ENCODE measurements at regions not wholly inside any gene's neighbourhood (a gene's known extent, or its start where the extent isn't known, plus 50 kb on each side); places are given as distances from the start of the nearest gene placed in this dataset.

DNA sequence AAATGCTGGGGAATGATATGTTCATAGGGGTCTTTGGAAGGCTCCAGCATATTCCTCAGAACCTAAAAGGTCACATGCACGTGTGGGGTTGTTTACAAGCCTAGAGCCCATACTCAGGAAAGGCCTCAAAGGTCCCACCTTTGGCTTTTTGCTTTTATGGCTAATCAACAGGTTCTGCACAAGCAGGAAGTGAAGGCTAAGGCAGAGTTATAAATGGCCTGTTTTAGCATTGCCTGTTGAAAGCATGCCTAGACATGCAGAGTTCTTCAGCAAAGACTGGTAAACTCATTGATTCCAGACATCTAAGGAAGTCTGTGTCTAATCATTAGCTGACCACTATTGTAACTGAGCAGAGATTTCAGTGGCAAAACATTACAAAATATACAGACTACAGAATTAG lies 198.3 kb downstream of the KCNRG start:
- TF ChIP-seq, protein P1, sequence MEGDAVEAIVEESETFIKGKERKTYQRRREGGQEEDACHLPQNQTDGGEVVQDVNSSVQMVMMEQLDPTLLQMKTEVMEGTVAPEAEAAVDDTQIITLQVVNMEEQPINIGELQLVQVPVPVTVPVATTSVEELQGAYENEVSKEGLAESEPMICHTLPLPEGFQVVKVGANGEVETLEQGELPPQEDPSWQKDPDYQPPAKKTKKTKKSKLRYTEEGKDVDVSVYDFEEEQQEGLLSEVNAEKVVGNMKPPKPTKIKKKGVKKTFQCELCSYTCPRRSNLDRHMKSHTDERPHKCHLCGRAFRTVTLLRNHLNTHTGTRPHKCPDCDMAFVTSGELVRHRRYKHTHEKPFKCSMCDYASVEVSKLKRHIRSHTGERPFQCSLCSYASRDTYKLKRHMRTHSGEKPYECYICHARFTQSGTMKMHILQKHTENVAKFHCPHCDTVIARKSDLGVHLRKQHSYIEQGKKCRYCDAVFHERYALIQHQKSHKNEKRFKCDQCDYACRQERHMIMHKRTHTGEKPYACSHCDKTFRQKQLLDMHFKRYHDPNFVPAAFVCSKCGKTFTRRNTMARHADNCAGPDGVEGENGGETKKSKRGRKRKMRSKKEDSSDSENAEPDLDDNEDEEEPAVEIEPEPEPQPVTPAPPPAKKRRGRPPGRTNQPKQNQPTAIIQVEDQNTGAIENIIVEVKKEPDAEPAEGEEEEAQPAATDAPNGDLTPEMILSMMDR (conservative IDR thresholded peaks at IDR 0.05; ENCODE audit: low read depth, low read length): no peak
- H3K4me3 ChIP-seq (ENCODE audit: low read depth, low read length): no peak overlapping the region
- no peak for DNase-seq (ENCODE audit: low read depth)

DNA sequence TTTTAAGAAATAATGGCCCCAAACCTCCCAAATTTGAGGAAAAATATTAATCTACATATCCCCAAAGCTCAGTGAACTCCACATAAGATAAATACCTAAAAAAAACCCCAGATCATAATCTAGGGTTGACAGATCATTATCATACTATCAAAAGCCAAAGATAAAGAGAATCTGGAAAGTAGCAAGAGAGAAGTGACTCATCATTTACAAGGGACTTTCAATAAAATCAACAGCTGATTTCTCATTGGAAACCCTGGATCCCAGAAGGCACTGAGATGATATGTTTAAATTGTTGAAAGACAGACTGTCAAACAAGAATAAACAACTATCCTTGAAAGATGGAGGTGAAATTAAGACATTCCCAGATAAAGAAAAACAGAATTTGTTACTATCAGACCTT lies 199.3 kb downstream of the KCNRG start:
- H3K4me3 ChIP-seq (ENCODE audit: low read depth, low read length): no peak overlapping the region
- TF ChIP-seq, protein P1 (conservative IDR thresholded peaks at IDR 0.05; ENCODE audit: low read depth, low read length): no peak
- no peak for DNase-seq (ENCODE audit: low read depth)

DNA sequence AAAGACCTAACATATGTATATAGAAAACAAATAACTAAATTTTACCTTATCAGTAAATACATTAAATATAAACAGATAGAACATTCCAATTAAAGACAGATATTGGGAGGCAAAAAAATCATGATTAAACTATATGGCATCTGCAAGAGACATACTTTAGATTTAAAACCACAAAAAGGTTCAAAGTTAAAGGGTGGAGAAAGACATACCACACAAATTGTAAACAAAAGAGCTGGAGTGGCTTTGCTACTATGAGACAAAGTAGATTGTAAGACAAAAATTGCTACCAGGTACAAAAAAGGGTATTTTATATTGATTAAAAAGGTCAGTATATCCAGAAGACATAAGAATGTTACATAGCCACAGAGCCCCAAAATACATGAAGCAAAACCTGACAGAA lies 200.2 kb downstream of the KCNRG start:
- H3K4me3 ChIP-seq (ENCODE audit: low read depth, low read length): no peak overlapping the region
- TF ChIP-seq, protein P1 (conservative IDR thresholded peaks at IDR 0.05; ENCODE audit: low read depth, low read length): no peak
- DNase-seq (ENCODE audit: low read depth): no peak

DNA sequence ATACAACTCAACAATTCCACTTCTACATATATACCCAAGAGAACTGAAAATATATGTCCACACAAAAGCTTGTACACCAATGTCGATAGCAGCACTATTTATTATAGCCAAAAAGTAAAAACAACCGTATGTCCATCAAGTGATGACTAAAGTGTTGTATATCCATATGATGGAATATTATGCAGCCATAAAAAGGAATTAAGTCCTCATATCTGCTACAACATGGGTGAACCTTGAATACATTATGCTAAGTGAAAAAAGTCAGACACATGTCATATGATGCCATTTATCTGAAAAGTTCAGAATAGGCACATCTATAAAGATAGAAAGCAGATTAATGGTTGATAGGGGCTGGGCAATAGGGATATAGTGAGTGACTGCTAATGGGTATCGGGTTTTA lies 204.5 kb downstream of the KCNRG start:
- TF ChIP-seq, protein P1 (conservative IDR thresholded peaks at IDR 0.05; ENCODE audit: low read depth, low read length): no peak
- H3K4me3 ChIP-seq (ENCODE audit: low read depth, low read length): no peak overlapping the region
- no peak for DNase-seq (ENCODE audit: low read depth)

DNA sequence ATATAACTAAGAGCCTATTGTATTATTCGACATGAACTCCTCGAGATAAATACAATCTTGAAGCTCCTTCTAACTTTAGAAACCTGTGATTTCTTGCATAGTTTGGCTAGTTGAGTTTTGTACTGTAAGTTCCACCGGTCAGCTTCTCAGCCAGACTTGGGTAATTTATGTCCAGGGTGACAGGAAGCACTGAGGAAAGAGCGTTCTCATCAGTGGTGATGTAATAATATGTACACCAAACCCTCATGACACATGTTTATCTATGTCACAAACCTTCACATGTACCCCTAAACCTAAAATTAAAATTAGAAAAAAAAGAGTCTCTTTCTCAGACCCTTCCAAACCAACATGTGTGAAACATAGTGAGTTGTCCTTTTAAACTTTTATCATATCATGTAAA lies 205.7 kb downstream of the KCNRG start:
- TF ChIP-seq, protein P1 (conservative IDR thresholded peaks at IDR 0.05; ENCODE audit: low read depth, low read length): no peak
- H3K4me3 ChIP-seq (ENCODE audit: low read depth, low read length): no peak overlapping the region
- no peak for DNase-seq (ENCODE audit: low read depth)

DNA sequence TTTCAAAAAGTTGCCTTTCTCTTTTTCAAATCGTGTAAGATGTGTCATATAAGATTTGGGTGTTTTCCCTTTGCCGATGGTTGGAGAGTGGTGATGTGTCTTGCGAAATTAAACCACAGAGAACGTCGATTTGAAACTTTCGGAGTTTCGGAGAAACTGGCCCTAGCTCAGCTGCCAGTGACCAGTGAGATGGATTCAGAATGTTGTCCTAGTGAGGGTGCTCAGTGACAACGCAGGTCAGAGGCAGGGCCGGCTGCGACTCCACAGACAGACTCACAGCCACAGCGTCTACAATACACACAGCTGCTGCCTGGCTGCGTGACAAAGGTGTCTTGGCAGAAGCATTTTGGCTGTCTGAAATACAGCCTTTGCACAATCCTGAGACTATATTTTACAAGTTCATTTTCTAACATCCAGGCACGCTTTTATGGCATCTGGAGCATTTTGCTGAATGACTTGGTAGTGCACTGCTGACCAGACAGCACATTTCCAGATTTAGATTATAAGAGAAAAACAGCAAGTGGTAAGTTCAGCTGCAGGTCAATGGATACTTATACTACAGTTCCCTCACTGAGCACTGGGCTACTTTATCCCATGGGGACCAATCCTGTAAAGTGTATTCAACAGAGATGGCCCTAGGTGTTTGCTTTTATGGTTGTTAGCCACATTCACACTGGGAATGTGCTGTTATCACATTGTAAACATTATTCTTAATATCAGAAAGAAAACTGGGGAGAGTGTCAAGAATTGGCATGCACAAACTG lies 207.5 kb downstream of the KCNRG start:
- DNase-seq (ENCODE audit: low read depth): no peak
- TF ChIP-seq, protein P1 (conservative IDR thresholded peaks at IDR 0.05; ENCODE audit: low read depth, low read length): no peak
- H3K4me3 ChIP-seq (ENCODE audit: low read depth, low read length): no peak overlapping the region

DNA sequence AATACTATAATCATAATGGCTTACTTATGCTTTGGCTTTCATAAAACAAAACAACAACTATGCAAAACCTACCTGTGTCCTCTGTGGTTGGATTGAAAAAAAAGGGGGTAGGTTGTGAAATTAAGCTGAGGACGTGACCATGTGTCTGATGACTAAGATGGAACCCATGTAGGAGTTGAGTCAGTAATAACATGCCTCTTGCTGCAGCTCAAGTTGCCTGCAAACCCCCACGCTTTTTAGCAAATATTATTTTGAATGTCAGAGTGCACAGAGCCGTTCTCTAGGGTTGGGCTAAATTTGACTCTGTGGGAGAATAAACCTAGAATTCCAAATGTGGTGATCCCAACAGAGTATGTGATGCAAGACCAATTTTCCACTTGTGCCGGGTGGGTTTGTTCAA lies 209.3 kb downstream of the KCNRG start:
- no peak overlapping the region for H3K4me3 ChIP-seq (ENCODE audit: low read depth, low read length)
- no peak for DNase-seq (ENCODE audit: low read depth)
- TF ChIP-seq, protein P1 (conservative IDR thresholded peaks at IDR 0.05; ENCODE audit: low read depth, low read length): no peak

All from epithelial cell of proximal tubule (primary cell).